NB4 (cell line): ENCODE measurements at regions not wholly inside any gene's neighbourhood (a gene's known extent, or its start where the extent isn't known, plus 50 kb on each side); places are given as distances from the start of the nearest gene placed in this dataset.

Experiments
- DNase-seq: peaks from one replicate; pipeline ENCODE4 v3.0.0; 2010; ENCODE audit warnings: low read depth
- H3K4me3 ChIP-seq: one replicate; pipeline ENCODE4 v1.5.1; 2011; ENCODE audit warnings: mild to moderate bottlenecking, low read depth, low read length, moderate library complexity
- CTCF ChIP-seq: IDR thresholded peaks from one replicate; pipeline ENCODE4 v1.5.1; 2012; ENCODE audit warnings: low read depth, low read length
- MAX ChIP-seq: IDR thresholded peaks from 2 replicates; pipeline ENCODE4 v1.6.1; 2011; ENCODE audit warnings: low read depth, low read length
- MYC ChIP-seq: IDR thresholded peaks from 2 replicates; pipeline ENCODE4 v1.6.1; 2011; ENCODE audit warnings: low read depth, low read length
- POLR2A ChIP-seq: IDR thresholded peaks from 2 replicates; pipeline ENCODE4 v1.6.1; 2011; ENCODE audit warnings: mild to moderate bottlenecking; ENCODE audit not compliant: insufficient read length; ENCODE audit errors: extremely low read depth

- TF ChIP-seq POLR2A (no peak), MYC (no peak), CTCF (no peak), MAX (no peak)
- no peak overlapping the region for H3K4me3 ChIP-seq
- DNase-seq: no peak
Observed at GRCh38 chr4:128527946-128528576, 240.4 kb upstream of the PGRMC2 start.

- no peak for TF ChIP-seq POLR2A
- TF ChIP-seq CTCF: no peak
- no peak for TF ChIP-seq MYC
- no peak for TF ChIP-seq MAX
- no peak for DNase-seq
- H3K4me3 ChIP-seq: no peak overlapping the region
Observed at GRCh38 chr4:128527351-128527750, 239.7 kb upstream of the PGRMC2 start.

- DNase-seq: peak; percentile 23
- TF ChIP-seq MYC (peak; percentile 52), CTCF (no peak), POLR2A (no peak), MAX (peak; percentile 51)
- H3K4me3 ChIP-seq: no peak overlapping the region
Observed at GRCh38 chr4:128525992-128526630, 238.5 kb upstream of the PGRMC2 start.

DNA sequence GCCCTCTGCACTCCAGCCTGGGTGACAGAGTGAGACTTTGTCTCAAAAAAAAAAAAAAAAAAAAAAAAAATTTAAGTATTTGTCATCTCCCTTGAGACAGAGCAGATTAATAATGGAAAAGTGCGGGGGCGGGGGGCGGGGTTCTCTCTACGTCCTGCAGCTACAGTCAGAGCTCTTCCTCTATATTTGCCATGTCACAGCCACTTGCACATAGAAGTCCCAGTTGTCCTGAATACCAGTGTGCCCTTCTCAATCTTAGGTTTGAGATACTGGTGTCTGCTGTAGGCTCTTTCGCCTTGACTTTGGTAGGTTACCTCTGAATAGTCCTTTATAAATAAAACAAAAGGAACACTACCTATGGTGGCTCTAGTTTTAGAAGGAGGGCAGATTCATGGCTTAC, 237.8 kb upstream of the PGRMC2 start:
- DNase-seq: peak; percentile 46
- TF ChIP-seq MAX (no peak), CTCF (no peak), MYC (no peak), POLR2A (no peak)
- no peak overlapping the region for H3K4me3 ChIP-seq

DNA sequence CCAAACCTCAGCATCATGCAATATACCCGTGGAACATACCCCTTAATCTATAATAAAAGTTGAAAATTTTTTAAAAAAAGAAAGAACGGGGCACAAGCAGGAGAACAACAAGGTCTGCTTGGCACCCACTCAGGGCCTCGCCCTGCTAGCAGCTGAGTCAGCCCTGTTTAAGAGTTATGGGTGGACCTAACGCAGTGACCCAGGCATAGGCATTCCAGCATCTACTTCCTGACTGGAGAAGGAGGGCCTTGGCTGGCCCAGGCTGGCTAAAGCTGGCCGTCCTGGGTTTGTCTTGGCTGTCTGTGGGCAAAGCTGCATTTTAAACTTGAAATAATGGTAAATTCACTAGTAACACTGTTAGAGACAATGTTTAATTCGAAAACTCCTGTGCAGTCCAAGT, 236.7 kb upstream of the PGRMC2 start:
- H3K4me3 ChIP-seq: no peak overlapping the region
- no peak for DNase-seq
- TF ChIP-seq CTCF: no peak
- TF ChIP-seq MYC: no peak
- TF ChIP-seq POLR2A: no peak
- TF ChIP-seq MAX: no peak
